Spleen (tissue), 11 donors: ENCODE measurements at regions not wholly inside any gene's neighbourhood (a gene's known extent, or its start where the extent isn't known, plus 50 kb on each side); places are given as distances from the start of the nearest gene placed in this dataset.

ENCODE experiments used
- DNase-seq: peaks from one replicate; pipeline ENCODE4 v3.0.0-alpha.2; 2020
- H3K27ac ChIP-seq, 8 donors: fragments of 200-600 bp; sonication (generic) in 7 of 8; 1 replicate in 4 of 8; 2 replicates in 4 of 8; pipeline versions ENCODE4 v1.5.0 to v1.8.0; 2016 to 2021; ENCODE audit warnings: inconsistent platforms in 4 of 8, mild to moderate bottlenecking in 4 of 8, moderate library complexity in 1 of 8
- H3K27me3 ChIP-seq, 7 donors: fragments of 200-600 bp; sonication (generic) in 6 of 7; replicated peaks in 1 of 7; 1 replicate in 4 of 7; 2 replicates in 3 of 7; pipeline versions ENCODE4 v1.5.0 to v1.8.0; 2016 to 2021; ENCODE audit warnings: inconsistent platforms in 3 of 7, mild to moderate bottlenecking in 1 of 7
- H3K36me3 ChIP-seq, 6 donors: fragments of 200-600 bp; sonication (generic) in 5 of 6; 1 replicate in 4 of 6; 2 replicates in 2 of 6; pipeline versions ENCODE4 v1.5.0 to v1.8.0; 2016 to 2021; ENCODE audit warnings: inconsistent platforms in 2 of 6
- H3K4me1 ChIP-seq, 6 donors: fragments of 200-600 bp; sonication (generic) in 5 of 6; 1 replicate in 3 of 6; 2 replicates in 3 of 6; pipeline versions ENCODE4 v1.5.0 to v1.8.0; 2016 to 2021; ENCODE audit warnings: inconsistent platforms in 3 of 6
- H3K4me3 ChIP-seq, 8 donors: fragments of 200-600 bp; sonication (generic) in 7 of 8; 1 replicate in 4 of 8; 2 replicates in 4 of 8; pipeline versions ENCODE4 v1.5.0 to v1.8.0; 2016 to 2021; ENCODE audit warnings: inconsistent platforms in 4 of 8, mild to moderate bottlenecking in 4 of 8, moderate library complexity in 2 of 8
- H3K9me3 ChIP-seq, 8 donors: fragments of 200-600 bp; sonication (generic) in 7 of 8; 1 replicate in 4 of 8; 2 replicates in 4 of 8; pipeline versions ENCODE4 v1.5.0 to v1.8.0; 2016 to 2021; ENCODE audit warnings: inconsistent platforms in 4 of 8
- CTCF ChIP-seq, 11 experiments: fragments of 200-600 bp in 7 of 11; fragments of 450-650 bp in 4 of 11; sonication (generic) in 4 of 11; IDR thresholded peaks in 8 of 11; conservative IDR thresholded peaks in 3 of 11; 1 replicate in 7 of 11; 2 replicates in 4 of 11; pipeline versions ENCODE4 v1.4.0 to v1.8.0; 2016 to 2021; ENCODE audit warnings: antibody characterized with exemption in 11 of 11, inconsistent platforms in 4 of 11, mild to moderate bottlenecking in 1 of 11
- POLR2A ChIP-seq, 3 donors: fragments of 450-650 bp; IDR thresholded peaks; one replicate each; pipeline ENCODE4 v1.5.1; 2017; ENCODE audit warnings: antibody characterized with exemption in 3 of 3, mild to moderate bottlenecking in 1 of 3
- POLR2AphosphoS5 ChIP-seq, 3 donors: sonication (generic); formaldehyde crosslinking; IDR thresholded peaks; one replicate each; pipeline ENCODE4 v1.5.1; 2017; ENCODE audit warnings: antibody characterized with exemption in 3 of 3
- WGBS, 5 donors: extraction: QIAGEN DNeasy Blood & Tissue Kit in 3 of 5; methylation state at CpG; one replicate each; pipeline versions ENCODE4 v1.1.5 to v1.1.7; 2013 to 2018; 5-methylcytosine and 5-hydroxymethylcytosine counted together
- intact Hi-C: fragments of 100-400 bp; cut with DNase I; formaldehyde crosslinking; loops from one replicate; pipeline ENCODE4 v1.15.0; 2023; ENCODE audit warnings: low total_unique reads
- donor health status: healthy with polysubstance abuse.
- donor health status: DM: no; HTN: no; CAD: no; lungs with moderate emphysema.
- donor health status: DM: no; HTN: no; CAD: no.
- donor health status: Bipolar disorder and iron deficiency.
- donor health status: healthy.
- donor health status: DM: no; HTN: no; CAD: no.
- donor health status: DM: yes; HTN: yes; CAD: no.

- Histone ChIP-seq H3K9me3 (peaks cover 0 to 3% (median 0%) of the 10 kb centered on the region in 8 donors), H3K27me3 (no peaks in the 10 kb centered on the region), H3K4me1 (no peaks in the 10 kb centered on the region), H3K27ac (no peak overlapping the region), H3K36me3 (no peaks in the 10 kb centered on the region), H3K4me3 (no peak overlapping the region)
- TF ChIP-seq CTCF (IDR thresholded peaks at IDR 0.05 in 8 of 11, conservative IDR thresholded peaks at IDR 0.05 in 3 of 11) (no peak), POLR2A (IDR thresholded peaks at IDR 0.05) (no peak), POLR2AphosphoS5 (IDR thresholded peaks at IDR 0.05) (no peak)
- intact Hi-C loops: no loop called here
- 52 to 76% (median 71%) methylated on average over 2 of the region's 2 CpGs for WGBS, 5 donors
- no peak for DNase-seq
Measured at GRCh38 chr11:21909145-21909544, 283.7 kb upstream of the ANO5 start.

GRCh38 chr11:21911061-21911460 is 281.8 kb upstream of the ANO5 start:
- intact Hi-C loops: no loop called here
- WGBS, 5 donors: 24 to 35% (median 29%) methylated on average over 2 of the region's 2 CpGs

GRCh38 chr11:21912285-21912684 is 280.6 kb upstream of the ANO5 start:
- Histone ChIP-seq H3K27ac (no peak overlapping the region), H3K36me3 (no peaks in the 10 kb centered on the region), H3K4me1 (no peaks in the 10 kb centered on the region), H3K4me3 (no peak overlapping the region), H3K9me3 (peaks cover 0 to 21% (median 12%) of the 10 kb centered on the region in 8 donors), H3K27me3 (no peaks in the 10 kb centered on the region)
- intact Hi-C loops: no loop called here
- DNase-seq: no peak
- no peak for TF ChIP-seq CTCF (IDR thresholded peaks at IDR 0.05 in 8 of 11, conservative IDR thresholded peaks at IDR 0.05 in 3 of 11)
- TF ChIP-seq POLR2A (IDR thresholded peaks at IDR 0.05): no peak
- no peak for TF ChIP-seq POLR2AphosphoS5 (IDR thresholded peaks at IDR 0.05)
- 88 to 100% (median 97%) methylated on average over 1 of the region's 1 CpG for WGBS, 5 donors

More at GRCh38 chr11:21911061-21911460, 281.8 kb upstream of the ANO5 start:
- Histone ChIP-seq H3K9me3 (peaks cover 0 to 15% (median 11%) of the 10 kb centered on the region in 8 donors), H3K27ac (no peak overlapping the region), H3K36me3 (no peaks in the 10 kb centered on the region), H3K4me3 (no peak overlapping the region), H3K27me3 (no peaks in the 10 kb centered on the region), H3K4me1 (no peaks in the 10 kb centered on the region)
- no peak for TF ChIP-seq CTCF (IDR thresholded peaks at IDR 0.05 in 8 of 11, conservative IDR thresholded peaks at IDR 0.05 in 3 of 11)
- no peak for TF ChIP-seq POLR2AphosphoS5 (IDR thresholded peaks at IDR 0.05)
- TF ChIP-seq POLR2A (IDR thresholded peaks at IDR 0.05): no peak
- no peak for DNase-seq

GRCh38 chr11:21921151-21921550 is 271.7 kb upstream of the ANO5 start:
- H3K36me3 ChIP-seq: no peaks in the 10 kb centered on the region
- 68 to 100% (median 88%) methylated on average over 1 of the region's 1 CpG for WGBS, 5 donors
- TF ChIP-seq POLR2A (IDR thresholded peaks at IDR 0.05) (no peak), CTCF (IDR thresholded peaks at IDR 0.05 in 8 of 11, conservative IDR thresholded peaks at IDR 0.05 in 3 of 11) (no peak), POLR2AphosphoS5 (IDR thresholded peaks at IDR 0.05) (no peak)
- intact Hi-C loops: no loop called here
- H3K27me3 ChIP-seq: no peaks in the 10 kb centered on the region
- no peaks in the 10 kb centered on the region for H3K4me1 ChIP-seq
- H3K27ac ChIP-seq: no peak overlapping the region
- H3K9me3 ChIP-seq: peaks cover 0 to 5% (median under 1%) of the 10 kb centered on the region in 8 donors
- no peak overlapping the region for H3K4me3 ChIP-seq
- DNase-seq: no peak
